OCI-LY3 (cell line): ENCODE measurements at regions not wholly inside any gene's neighbourhood (a gene's known extent, or its start where the extent isn't known, plus 50 kb on each side); places are given as distances from the start of the nearest gene placed in this dataset.

Experiments used
- EZH2phosphoT487 ChIP-seq: fragments of 200-600 bp; shearing (Covaris generic); IDR thresholded peaks from 2 replicates; pipeline ENCODE4 v1.6.1; 2018; ENCODE audit warnings: antibody characterized with exemption, mixed run types, low read depth
- TF ChIP-seq, protein P1 (sequence below): fragments of 200-600, 300-600 bp; sonication (generic); IDR thresholded peaks from 2 replicates; pipeline ENCODE4 v1.5.1; 2014; ENCODE audit warnings: antibody characterized with exemption, low read length, low read depth

DNA sequence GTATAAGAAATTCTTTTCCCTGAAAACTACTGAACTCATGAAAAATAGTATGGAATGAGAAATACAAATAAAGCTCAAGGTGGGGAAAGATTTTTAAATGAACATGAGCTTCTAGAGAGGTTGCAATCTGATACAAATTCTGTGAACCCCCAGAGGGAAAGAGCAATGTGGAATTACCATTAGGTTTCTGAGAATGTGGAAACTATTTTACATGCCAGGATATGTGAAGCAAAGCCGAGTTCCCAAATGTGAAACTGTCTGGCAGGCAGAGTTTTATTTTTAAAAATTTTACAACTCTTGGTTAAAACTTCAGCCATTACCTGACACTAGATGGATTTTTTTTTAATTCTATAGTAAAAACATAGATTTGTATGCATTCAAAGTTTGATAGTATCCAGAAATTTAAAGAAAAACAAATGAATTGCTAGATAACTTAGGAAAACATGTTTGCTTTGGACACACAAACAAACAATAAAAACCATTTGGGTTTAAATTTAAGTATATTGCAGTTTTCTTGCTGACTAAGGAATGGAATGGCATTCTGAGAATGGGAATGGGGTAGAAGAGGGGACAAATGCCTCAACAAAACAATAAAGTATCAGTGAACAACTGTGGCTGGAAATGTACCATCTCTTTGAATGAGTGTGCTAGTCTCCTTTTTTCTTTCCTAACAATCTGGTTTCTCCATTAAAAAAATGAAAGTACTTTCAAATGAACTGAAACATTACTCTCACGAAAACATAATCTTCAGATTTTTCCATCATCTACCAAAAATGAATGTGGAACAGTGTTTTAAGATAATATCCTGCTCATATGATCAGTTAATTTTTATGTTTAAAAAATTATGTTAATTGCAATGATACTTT, 99.6 kb downstream of the PCDH18 start:
- TF ChIP-seq, protein P1, sequence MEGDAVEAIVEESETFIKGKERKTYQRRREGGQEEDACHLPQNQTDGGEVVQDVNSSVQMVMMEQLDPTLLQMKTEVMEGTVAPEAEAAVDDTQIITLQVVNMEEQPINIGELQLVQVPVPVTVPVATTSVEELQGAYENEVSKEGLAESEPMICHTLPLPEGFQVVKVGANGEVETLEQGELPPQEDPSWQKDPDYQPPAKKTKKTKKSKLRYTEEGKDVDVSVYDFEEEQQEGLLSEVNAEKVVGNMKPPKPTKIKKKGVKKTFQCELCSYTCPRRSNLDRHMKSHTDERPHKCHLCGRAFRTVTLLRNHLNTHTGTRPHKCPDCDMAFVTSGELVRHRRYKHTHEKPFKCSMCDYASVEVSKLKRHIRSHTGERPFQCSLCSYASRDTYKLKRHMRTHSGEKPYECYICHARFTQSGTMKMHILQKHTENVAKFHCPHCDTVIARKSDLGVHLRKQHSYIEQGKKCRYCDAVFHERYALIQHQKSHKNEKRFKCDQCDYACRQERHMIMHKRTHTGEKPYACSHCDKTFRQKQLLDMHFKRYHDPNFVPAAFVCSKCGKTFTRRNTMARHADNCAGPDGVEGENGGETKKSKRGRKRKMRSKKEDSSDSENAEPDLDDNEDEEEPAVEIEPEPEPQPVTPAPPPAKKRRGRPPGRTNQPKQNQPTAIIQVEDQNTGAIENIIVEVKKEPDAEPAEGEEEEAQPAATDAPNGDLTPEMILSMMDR = no peak
- TF ChIP-seq EZH2phosphoT487 = no peak
